ENCODE measurements at regions not wholly inside any gene's neighbourhood (a gene's known extent, or its start where the extent isn't known, plus 50 kb on each side); places are given as distances from the start of the nearest gene placed in this dataset.
"Not testable (repeated sequence)": the region's sequence is repeated elsewhere in the genome, so short reads cannot be mapped to it uniquely, and the experiment has no call there.

GRCh38 chr1:219560856-219561255 is 52.0 kb downstream of the ZC3H11B start:
- no peak for DNase-seq

- DNase-seq = no peak
These were observed 53.0 kb downstream of the ZC3H11B start for GRCh38 chr1:219559899-219560298.

- DNase-seq = peak; percentile 62
These were observed 57.1 kb downstream of the ZC3H11B start for GRCh38 chr1:219555806-219556205.

GRCh38 chr1:219555031-219555692 is 57.7 kb downstream of the ZC3H11B start:
- peak; percentile 55 for DNase-seq

DNA sequence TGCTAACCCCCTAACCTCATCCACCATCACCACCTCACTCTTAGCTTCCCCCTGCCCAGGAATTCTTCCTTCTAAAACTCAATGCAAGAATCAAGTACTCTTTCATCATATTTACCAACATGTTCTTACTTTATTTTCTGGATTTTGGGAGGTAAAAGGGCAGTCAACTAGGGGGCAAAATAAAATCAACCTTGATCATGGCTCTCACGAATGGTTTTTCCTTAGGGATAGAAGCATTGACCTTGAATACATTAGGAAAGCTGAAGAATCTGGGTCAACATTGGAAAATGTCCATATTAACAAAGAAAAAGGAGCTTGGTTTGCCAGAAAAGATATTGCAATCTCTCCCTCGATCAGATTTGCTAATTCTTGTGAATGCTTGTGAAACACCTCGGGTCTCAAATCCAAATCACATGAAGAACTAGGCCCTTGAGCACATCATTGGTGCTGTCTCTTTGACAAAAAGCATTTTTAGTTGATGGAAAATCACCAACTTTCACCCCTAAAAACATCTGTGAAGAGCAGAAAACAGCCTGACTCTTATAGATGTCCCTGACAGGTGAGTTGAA is 58.9 kb downstream of the ZC3H11B start:
- no peak for DNase-seq

GRCh38 chr1:219550201-219550600 is 62.7 kb downstream of the ZC3H11B start:
- DNase-seq = no peak

- DNase-seq = peak; percentile 19
These were observed 63.7 kb downstream of the ZC3H11B start for GRCh38 chr1:219549215-219549614.

DNA sequence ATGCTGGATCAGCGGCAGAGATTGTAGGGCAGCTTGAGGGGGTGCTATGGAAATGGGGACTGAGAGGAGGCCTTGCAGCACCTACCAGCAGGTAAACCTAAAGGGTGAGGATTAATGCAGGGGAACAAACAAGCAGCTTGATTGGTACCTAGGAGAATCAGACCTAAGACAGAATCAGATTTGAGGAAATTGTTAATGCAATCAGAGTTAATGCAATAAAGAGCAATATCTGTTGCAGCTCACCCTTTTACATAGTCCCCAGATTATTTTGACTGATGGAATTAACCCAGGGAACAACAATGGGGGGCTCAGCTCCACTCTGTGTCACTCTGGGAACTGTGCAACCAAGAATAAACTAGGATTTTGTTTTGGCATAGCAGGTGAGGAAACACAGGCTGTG is 64.5 kb downstream of the ZC3H11B start:
- DNase-seq = no peak

GRCh38 chr1:219545756-219546155 is 67.1 kb downstream of the ZC3H11B start:
- not testable (repeated sequence) for DNase-seq

DNA sequence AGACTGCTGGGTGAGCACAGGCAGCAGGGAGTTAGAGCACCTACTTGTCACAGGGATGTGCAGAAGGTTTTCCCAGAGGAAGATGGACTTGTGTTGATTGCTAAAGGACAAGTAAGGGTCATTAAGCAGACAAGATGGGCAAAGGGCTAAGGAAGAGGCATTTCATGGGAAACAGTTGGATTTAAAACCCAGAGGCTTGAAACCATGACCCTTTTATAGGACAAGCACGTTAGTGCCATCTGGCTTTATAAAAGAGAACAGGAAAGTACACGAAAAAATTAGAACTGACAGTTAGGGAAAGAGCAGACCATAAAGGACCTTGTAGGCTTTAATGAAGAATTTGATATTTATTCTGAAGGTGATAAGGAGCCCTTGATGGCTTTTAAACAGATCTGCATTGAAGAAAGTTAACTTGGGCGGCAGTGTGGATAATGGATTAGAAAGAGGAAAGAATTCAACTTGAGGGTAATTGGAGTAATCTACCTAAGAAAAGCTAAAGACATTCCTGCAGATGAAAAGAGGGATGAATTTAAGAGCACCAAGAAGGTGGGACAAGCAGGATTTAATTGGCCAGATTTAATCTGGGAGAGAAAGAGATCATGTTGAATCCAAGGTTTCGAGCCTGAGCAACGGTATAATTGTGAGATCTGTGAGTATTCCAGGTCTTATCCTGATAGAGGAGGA is 68.6 kb downstream of the ZC3H11B start:
- no peak for DNase-seq

DNA sequence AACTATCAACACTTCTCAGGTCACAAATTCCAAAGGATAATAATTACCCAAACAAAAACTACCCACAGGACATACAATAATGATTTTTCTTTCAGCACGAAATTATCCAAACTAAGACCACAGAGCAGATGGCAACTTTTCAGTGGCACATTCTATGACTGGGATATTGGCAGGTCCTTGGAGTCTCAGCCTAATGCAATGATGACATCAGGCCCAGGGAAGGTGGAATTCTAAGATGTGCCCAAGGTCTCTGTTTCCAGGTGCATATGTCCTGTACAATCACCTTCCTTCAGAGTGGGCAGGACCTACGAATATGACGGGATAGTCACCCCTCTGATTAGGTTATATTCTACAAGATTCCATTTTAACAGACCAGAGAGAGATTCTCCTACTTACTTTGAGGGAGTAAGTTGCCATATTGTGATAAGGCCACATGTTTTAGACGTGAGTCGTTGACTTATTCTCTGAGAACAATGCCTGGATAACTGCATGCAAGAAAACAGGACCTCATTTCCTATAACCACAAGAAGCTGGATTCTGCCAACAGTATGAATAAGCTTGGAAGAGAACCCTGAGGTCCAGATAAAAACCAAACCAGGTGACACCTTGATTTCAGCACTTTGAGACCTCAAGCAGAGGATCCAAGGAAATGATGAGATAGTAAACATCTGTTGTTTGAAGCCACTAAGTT is 69.9 kb downstream of the ZC3H11B start:
- peak; percentile 76 for DNase-seq

GRCh38 chr1:219541946-219542345 is 71.0 kb downstream of the ZC3H11B start:
- no peak for DNase-seq

DNA sequence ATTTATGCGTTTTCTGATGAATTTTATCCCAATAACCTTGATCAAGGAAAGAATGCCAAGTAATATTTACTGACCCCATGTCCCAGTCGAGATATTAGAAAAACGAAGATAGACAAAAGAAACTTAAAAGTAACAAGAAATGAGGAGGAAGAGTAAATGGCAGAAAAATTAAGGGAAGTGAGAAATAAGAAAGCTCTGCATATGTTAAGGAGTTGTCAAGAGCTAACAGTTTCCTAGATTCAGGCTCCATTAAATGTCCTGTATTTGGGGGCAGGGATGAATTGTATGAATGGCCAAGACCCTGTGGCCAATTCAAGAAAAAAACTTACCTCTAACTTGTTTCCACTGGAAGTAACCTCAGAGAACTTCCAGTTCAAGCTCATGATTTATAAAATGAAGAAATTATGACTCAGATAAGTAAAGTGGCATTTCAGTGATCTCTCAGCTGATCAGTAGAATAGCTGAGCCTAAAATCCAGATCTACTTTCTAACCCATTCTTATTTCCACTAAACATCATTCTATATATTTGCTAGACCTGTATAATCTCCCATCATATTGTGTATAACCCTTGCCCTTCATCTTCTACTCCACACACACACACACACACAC is 73.2 kb downstream of the ZC3H11B start:
- DNase-seq = no peak

DNA sequence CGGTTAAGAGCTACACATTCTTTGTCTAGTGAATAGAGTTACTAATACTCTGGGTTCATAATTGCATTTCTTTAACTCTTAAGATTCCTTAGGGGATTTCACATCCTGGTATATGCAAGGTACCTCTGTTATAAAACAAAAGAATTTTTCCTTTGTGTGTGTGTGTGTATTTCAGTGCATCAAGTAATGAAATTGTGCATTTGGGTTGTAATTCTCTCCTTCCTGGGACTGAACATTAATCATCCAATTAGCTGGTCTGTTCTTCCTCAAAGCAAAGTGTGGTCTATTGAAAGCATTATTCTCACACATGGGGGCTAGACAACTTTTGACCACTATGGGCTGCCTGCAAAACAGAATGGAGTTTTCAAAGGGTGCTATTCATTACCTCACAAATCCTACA is 74.0 kb downstream of the ZC3H11B start:
- DNase-seq = no peak

GRCh38 chr1:219537223-219537631 is 75.7 kb downstream of the ZC3H11B start:
- no peak for DNase-seq

GRCh38 chr1:219536038-219536437 is 76.9 kb downstream of the ZC3H11B start:
- no peak for DNase-seq

DNA sequence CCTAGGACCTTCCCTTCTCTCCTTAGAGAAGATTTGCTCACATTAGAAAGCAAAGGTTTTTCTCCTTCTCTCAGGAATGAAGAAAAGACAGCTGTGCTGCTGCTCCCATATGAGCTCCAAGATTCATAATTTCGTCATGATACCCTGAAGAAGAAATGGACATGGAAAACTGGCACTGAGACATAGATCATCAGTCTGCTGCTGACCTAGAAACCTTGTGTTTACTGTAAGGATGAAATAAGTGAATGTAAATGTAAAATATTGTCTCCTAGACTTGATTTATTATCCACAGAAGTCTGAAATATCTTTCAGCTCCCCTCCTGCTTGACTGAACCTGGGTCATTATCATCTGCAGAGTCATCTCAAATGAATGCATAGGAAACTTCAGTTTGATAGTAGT is 77.9 kb downstream of the ZC3H11B start:
- peak; percentile 23 for DNase-seq

GRCh38 chr1:219533280-219533679 is 79.6 kb downstream of the ZC3H11B start:
- DNase-seq = peak; percentile 72

DNA sequence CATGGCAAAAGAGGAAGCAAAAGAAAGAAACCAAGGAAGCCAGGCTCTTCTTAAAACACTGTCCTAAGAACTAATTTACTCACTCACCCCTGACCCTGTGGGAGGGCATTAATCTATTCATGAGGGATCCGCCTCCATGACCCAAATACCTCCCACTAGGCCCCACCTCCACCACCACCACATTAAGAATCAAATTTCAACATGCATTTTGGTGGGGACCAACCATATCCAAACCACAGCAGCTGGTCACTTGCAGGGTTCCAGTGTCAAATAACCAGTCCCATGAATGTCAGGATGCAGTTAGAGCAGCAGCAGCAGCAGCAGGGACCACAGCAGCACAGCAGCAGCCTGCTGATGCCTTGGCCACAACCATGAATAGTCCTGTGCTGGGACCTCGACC is 83.8 kb downstream of the ZC3H11B start:
- no peak for DNase-seq

DNA sequence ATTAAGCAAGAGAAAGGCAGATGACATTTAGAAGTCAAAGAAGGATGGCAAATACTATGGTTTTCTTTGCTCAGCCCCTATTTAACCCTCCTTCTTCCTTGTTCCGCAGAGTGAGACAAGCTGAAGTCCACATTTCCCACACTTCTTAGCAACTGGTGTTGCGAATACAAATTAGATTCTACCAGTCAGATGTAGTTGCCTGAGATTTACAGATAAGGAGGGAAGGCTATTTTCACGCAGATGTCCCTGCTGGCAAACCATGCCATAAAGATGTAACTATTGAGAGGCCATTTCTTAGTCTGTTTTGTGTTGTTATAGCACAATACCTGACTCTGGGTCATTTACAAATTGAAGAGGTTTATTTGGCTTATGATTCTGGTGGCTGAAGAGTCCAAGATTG is 84.3 kb downstream of the ZC3H11B start:
- no peak for DNase-seq

DNA sequence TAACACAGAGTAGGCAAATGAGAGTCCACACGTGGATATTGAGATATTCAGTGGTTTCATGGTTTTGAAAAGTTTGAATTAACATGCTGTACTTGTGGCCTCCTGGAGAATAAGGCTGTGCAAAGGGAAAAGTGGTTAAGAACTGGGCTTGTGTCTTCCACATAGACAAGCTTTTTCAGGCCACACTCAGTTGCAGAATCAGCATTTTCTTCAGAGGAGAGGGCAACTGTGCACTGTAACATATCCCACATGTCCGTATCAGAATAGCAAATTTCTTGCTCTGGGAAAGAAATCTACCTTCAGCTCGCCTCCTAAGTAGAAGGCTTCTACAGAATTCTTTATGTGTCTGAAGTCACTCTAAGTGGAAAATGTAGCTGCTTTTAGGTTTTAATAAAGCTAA is 84.9 kb downstream of the ZC3H11B start:
- no peak for DNase-seq

DNA sequence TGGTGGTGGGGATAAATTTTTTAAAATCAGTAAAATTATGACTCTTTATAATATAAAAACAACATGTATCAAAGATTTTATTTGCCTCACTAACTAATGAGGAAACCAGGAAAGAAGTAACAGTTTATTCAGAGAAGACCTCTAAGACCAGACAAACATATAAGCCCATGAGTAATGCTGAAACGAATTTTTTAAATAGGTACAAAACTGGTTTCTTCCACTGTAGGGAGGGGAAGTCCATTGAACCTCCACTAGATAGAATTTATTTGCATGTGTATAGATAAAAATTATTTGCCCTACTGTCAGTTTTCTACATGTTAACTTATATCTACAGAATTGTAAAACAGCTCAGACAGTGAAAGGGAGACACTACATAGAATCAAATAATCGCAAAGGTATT is 86.8 kb downstream of the ZC3H11B start:
- no peak for DNase-seq

GRCh38 chr1:219523411-219523810 is 89.5 kb downstream of the ZC3H11B start:
- DNase-seq = no peak

All from fibroblast of skin of right biceps (primary cell).